NCI-H774 (cell line): ENCODE measurements at regions not wholly inside any gene's neighbourhood (a gene's known extent, or its start where the extent isn't known, plus 50 kb on each side); places are given as distances from the start of the nearest gene placed in this dataset.

ENCODE experiments used
- DNase-seq: peaks from one replicate; lab custom pipeline; 2025; lab: John Stamatoyannopoulos, UW

DNA sequence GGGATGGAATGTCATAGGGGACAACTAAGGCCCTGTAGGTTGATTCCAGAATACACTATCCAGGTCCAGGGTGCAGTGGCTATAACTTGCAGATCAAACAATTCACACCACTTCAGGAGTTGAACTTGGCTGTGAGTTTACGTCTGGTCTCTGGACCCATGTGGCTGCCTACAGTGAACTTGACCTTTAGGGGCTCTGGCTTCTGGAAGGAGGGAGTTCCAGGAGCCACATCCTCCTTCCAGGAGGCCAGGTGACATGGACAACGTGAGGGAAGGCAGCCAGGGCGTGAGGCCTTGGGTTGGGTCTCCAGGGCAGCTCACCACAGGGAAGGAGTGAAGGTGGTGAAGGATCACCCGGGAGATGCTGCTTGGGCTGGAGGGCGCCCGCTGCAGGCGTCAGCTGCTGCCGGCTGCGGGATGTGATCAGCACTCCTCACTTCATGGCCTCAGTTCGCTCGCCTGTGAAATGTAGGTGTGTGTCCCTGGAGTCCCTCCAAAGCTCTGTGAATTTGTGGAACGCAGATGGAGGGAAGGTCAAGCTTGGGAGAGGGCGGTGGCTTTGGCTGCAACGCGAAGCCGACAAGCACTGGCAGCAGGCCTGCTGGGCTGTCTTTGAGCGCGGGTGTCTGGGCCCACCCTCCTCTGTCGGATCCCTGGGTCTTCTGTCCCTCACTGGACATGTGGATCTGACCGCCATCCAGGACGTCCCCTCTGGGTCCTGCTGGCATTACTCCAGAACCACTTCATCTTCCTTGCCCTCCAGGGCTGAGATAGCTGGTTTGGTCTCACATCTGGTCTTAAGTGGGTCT lies 146.5 kb downstream of the GLI2 start:
- no peak for DNase-seq

- no peak for DNase-seq
Measured at GRCh38 chr2:120883607-120884440, 148.2 kb downstream of the GLI2 start.

- no peak for DNase-seq
Measured at GRCh38 chr2:120884472-120885290, 149.0 kb downstream of the GLI2 start.

DNA sequence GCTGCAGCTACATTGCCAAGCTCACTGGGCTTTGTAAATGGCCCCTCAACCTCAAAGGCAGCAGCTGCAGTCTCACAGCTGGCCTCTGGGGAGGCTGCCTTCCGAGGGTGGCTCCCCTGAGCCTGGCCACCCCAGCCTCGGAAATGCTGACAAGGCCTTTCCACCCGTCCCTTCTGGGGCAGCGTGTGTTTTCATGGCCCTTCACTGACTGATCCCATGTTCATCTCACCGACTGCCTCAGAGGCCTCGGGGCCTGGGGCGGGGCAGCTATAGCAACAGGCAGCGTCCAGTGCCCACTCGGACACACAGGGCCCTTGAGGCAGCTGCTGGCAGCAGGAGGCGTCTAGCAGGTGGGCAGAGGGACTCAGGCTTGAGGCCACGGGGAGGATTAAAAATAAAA lies 149.7 kb downstream of the GLI2 start:
- no peak for DNase-seq

DNA sequence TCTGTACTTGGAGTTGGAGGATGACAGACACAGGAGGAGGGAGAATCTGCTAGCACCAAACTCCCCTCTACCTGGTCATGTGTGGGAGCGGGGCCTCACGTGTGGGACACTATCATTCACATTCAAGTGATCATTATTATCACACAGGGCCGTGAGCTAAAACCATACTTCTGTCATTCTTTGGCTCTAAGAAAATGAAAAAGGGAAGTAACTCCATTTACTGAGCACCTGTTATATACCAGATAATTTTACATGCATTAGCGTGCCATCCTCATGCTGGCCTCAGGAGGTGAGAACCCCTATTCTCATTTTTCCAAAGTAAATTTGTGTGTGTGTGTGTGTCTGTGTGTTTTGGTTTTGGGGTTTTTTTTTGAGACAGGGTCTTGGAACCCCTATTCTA lies 150.1 kb downstream of the GLI2 start:
- no peak for DNase-seq

GRCh38 chr2:120886534-120887319 lies 151.1 kb downstream of the GLI2 start:
- DNase-seq, result no peak

GRCh38 chr2:120887320-120887697 lies 151.6 kb downstream of the GLI2 start:
- no peak for DNase-seq

DNA sequence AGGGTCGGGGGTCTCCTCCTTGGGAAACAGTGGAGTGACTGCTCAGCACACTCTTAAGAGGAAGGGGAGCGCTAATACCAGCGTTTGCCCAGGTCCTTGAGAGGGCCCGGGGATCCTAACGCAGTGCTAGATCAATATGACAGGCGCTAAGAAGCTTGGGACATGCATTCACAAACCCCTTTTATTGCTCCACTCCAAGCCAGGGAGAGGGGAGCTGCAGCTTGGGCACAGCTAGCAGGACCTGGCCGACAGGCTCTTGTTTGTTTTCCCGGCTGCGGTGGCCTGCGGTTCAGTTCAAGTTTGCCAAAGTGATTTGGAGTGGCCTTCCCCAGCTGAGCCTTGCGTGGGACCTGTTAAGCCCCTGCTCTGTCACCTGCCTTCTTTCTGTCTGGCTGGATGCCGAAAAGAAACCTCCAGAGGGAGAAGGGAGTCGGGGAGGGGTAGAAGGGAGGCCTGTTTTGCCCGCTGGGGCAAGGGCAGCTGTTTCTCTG lies 152.1 kb downstream of the GLI2 start:
- no peak for DNase-seq

- no peak for DNase-seq
Measured at GRCh38 chr2:120888851-120889250, 153.2 kb downstream of the GLI2 start.

DNA sequence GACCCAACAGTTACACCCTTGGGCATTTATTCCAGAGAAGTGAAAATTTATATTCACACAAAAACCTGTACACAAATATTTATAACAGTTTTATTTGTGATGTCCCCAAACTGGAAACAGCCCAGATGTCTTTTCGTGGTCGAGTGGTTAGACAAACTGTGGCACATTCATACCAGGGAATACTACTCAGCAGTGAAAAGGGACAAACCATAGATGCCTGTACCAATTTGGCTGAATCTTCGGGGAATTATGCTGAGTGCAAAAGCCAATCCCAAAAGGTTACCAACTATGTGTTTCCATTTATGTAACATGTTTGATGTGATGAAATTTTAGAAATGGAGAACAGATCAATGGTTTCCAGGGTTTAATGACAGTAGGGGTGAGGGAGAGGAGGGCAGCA lies 154.3 kb downstream of the GLI2 start:
- no peak for DNase-seq

GRCh38 chr2:120890566-120891360 lies 155.1 kb downstream of the GLI2 start:
- no peak for DNase-seq

- DNase-seq, result no peak
Measured at GRCh38 chr2:120892271-120892966, 156.8 kb downstream of the GLI2 start.

- no peak for DNase-seq
Measured at GRCh38 chr2:120892967-120893667, 157.4 kb downstream of the GLI2 start.

GRCh38 chr2:120893811-120894584 lies 158.3 kb downstream of the GLI2 start:
- DNase-seq, result no peak

GRCh38 chr2:120894966-120895365 lies 159.3 kb downstream of the GLI2 start:
- no peak for DNase-seq

GRCh38 chr2:120896126-120896525 lies 160.5 kb downstream of the GLI2 start:
- no peak for DNase-seq

GRCh38 chr2:120896901-120897300 lies 161.2 kb downstream of the GLI2 start:
- DNase-seq, result no peak

- DNase-seq, result no peak
Measured at GRCh38 chr2:120897399-120897798, 161.7 kb downstream of the GLI2 start.

DNA sequence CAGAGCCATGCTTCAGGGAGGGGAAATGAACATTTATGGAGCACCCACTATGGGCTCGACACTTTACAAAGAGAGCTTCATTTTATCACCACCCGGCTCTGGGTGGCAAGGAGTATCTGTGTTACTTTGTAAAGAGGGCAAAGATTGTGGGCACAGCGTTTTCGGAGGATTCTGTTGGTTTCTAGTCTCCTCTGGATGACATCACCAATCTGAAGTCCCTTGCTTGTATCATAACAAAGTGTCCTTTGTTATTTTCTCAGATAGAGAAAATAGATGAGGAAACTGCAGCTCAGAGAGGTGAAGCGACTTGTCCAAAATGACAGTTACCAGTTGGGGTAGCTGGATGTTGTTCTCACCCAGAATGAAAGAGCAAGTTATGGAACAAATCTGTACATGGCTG lies 162.8 kb downstream of the GLI2 start:
- DNase-seq, result no peak
